ENCODE measurements at regions not wholly inside any gene's neighbourhood (a gene's known extent, or its start where the extent isn't known, plus 50 kb on each side); places are given as distances from the start of the nearest gene placed in this dataset.

GRCh38 chr17:13143001-13143400 lies 125.2 kb upstream of the ELAC2 start:
- ChIA-PET CTCF (no interaction called here), POLR2A (ENCODE audit: low non-redundant PET) (no interaction called here)
- no peaks in the 10 kb centered on the region for H3K4me1 ChIP-seq (ENCODE audit: insufficient read depth, low read length, poor library complexity, severe bottlenecking)
- H3K9me3 ChIP-seq (ENCODE audit: low read depth, low read length, poor library complexity, severe bottlenecking): no peaks in the 10 kb centered on the region
- intact Hi-C loops (cut with micrococcal nuclease; ENCODE audit: unreplicated experiment): no loop called here
- DNase-seq (ENCODE audit: low spot score): no peak
- BruUV-seq (replicated peaks): no TSS peak
- TF ChIP-seq CTCF (conservative IDR thresholded peaks at IDR 0.05; ENCODE audit: low read depth, low read length): no peak
- no peaks in the 10 kb centered on the region for H3K27me3 ChIP-seq (replicated peaks; ENCODE audit: insufficient read depth, low read depth, low read length, poor library complexity)
- no peak overlapping the region for H3K27ac ChIP-seq (ENCODE audit: low read depth, low read length, poor library complexity, severe bottlenecking)
- no peak overlapping the region for H3K4me3 ChIP-seq (ENCODE audit: low read depth, low read length, poor library complexity, severe bottlenecking)
- H3K36me3 ChIP-seq (ENCODE audit: insufficient read depth, low read length, poor library complexity, severe bottlenecking): no peaks in the 10 kb centered on the region

GRCh38 chr17:13140750-13141149 lies 122.9 kb upstream of the ELAC2 start:
- intact Hi-C loops (cut with micrococcal nuclease; ENCODE audit: unreplicated experiment): no loop called here
- ChIA-PET CTCF (no interaction called here), POLR2A (ENCODE audit: low non-redundant PET) (no interaction called here)
- Histone ChIP-seq H3K36me3 (ENCODE audit: insufficient read depth, low read length, poor library complexity, severe bottlenecking) (no peaks in the 10 kb centered on the region), H3K27me3 (replicated peaks; ENCODE audit: insufficient read depth, low read depth, low read length, poor library complexity) (no peaks in the 10 kb centered on the region), H3K4me1 (ENCODE audit: insufficient read depth, low read length, poor library complexity, severe bottlenecking) (no peaks in the 10 kb centered on the region), H3K9me3 (ENCODE audit: low read depth, low read length, poor library complexity, severe bottlenecking) (no peaks in the 10 kb centered on the region), H3K4me3 (ENCODE audit: low read depth, low read length, poor library complexity, severe bottlenecking) (no peak overlapping the region), H3K27ac (ENCODE audit: low read depth, low read length, poor library complexity, severe bottlenecking) (no peak overlapping the region)
- DNase-seq (ENCODE audit: low spot score): no peak
- no TSS peak for BruUV-seq (replicated peaks)
- TF ChIP-seq CTCF (conservative IDR thresholded peaks at IDR 0.05; ENCODE audit: low read depth, low read length) (no peak), EZH2 (IDR thresholded peaks at IDR 0.05; ENCODE audit: borderline replicate concordance, low read depth, low read length, poor library complexity, severe bottlenecking) (no peak)

GRCh38 chr17:13135506-13135905 lies 117.7 kb upstream of the ELAC2 start:
- intact Hi-C loops (cut with micrococcal nuclease; ENCODE audit: unreplicated experiment): no loop called here
- ChIA-PET CTCF (no interaction called here), POLR2A (ENCODE audit: low non-redundant PET) (no interaction called here)
- Histone ChIP-seq H3K4me1 (ENCODE audit: insufficient read depth, low read length, poor library complexity, severe bottlenecking) (no peaks in the 10 kb centered on the region), H3K27me3 (replicated peaks; ENCODE audit: insufficient read depth, low read depth, low read length, poor library complexity) (no peaks in the 10 kb centered on the region), H3K36me3 (ENCODE audit: insufficient read depth, low read length, poor library complexity, severe bottlenecking) (no peaks in the 10 kb centered on the region), H3K4me3 (ENCODE audit: low read depth, low read length, poor library complexity, severe bottlenecking) (no peak overlapping the region), H3K9me3 (ENCODE audit: low read depth, low read length, poor library complexity, severe bottlenecking) (peaks cover 5% of the 10 kb centered on the region), H3K27ac (ENCODE audit: low read depth, low read length, poor library complexity, severe bottlenecking) (no peak overlapping the region)
- no peak for TF ChIP-seq EZH2 (IDR thresholded peaks at IDR 0.05; ENCODE audit: borderline replicate concordance, low read depth, low read length, poor library complexity, severe bottlenecking)
- no peak for TF ChIP-seq CTCF (conservative IDR thresholded peaks at IDR 0.05; ENCODE audit: low read depth, low read length)
- DNase-seq (ENCODE audit: low spot score): no peak
- BruUV-seq (replicated peaks): no TSS peak

All from A673 (cell line).